ENCODE measurements at regions not wholly inside any gene's neighbourhood (a gene's known extent, or its start where the extent isn't known, plus 50 kb on each side); places are given as distances from the start of the nearest gene placed in this dataset.

- TF ChIP-seq, protein P1, sequence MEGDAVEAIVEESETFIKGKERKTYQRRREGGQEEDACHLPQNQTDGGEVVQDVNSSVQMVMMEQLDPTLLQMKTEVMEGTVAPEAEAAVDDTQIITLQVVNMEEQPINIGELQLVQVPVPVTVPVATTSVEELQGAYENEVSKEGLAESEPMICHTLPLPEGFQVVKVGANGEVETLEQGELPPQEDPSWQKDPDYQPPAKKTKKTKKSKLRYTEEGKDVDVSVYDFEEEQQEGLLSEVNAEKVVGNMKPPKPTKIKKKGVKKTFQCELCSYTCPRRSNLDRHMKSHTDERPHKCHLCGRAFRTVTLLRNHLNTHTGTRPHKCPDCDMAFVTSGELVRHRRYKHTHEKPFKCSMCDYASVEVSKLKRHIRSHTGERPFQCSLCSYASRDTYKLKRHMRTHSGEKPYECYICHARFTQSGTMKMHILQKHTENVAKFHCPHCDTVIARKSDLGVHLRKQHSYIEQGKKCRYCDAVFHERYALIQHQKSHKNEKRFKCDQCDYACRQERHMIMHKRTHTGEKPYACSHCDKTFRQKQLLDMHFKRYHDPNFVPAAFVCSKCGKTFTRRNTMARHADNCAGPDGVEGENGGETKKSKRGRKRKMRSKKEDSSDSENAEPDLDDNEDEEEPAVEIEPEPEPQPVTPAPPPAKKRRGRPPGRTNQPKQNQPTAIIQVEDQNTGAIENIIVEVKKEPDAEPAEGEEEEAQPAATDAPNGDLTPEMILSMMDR (conservative IDR thresholded peaks at IDR 0.05; ENCODE audit: low read depth, low read length), result no peak
- no peak for TF ChIP-seq EZH2 (IDR thresholded peaks at IDR 0.05; ENCODE audit: borderline replicate concordance, low read depth, low read length, poor library complexity, severe bottlenecking)
- no peak overlapping the region for H3K4me3 ChIP-seq (ENCODE audit: low read depth, low read length, poor library complexity, severe bottlenecking)
- peaks cover 10% of the 10 kb centered on the region for H3K4me1 ChIP-seq (ENCODE audit: insufficient read depth, low read length, poor library complexity, severe bottlenecking)
- no peaks in the 10 kb centered on the region for H3K36me3 ChIP-seq (ENCODE audit: insufficient read depth, low read length, poor library complexity, severe bottlenecking)
- intact Hi-C loops (cut with micrococcal nuclease; ENCODE audit: unreplicated experiment), result no loop called here
- no peak overlapping the region for H3K27ac ChIP-seq (ENCODE audit: low read depth, low read length, poor library complexity, severe bottlenecking)
- H3K27me3 ChIP-seq (replicated peaks; ENCODE audit: insufficient read depth, low read depth, low read length, poor library complexity), result no peaks in the 10 kb centered on the region
- no peak for DNase-seq (ENCODE audit: low spot score)
- POLR2A ChIA-PET (ENCODE audit: low non-redundant PET), result no interaction called here
- H3K9me3 ChIP-seq (ENCODE audit: low read depth, low read length, poor library complexity, severe bottlenecking), result no peaks in the 10 kb centered on the region
- BruUV-seq (replicated peaks), result no TSS peak
- CTCF ChIA-PET, result no interaction called here
These were observed 1073.3 kb upstream of the CDH2 start for GRCh38 chr18:29250259-29250658.

GRCh38 chr18:29248805-29249204 lies 1071.9 kb upstream of the CDH2 start:
- H3K9me3 ChIP-seq (ENCODE audit: low read depth, low read length, poor library complexity, severe bottlenecking), result no peaks in the 10 kb centered on the region
- H3K4me1 ChIP-seq (ENCODE audit: insufficient read depth, low read length, poor library complexity, severe bottlenecking), result peaks cover 10% of the 10 kb centered on the region
- no TSS peak for BruUV-seq (replicated peaks)
- H3K36me3 ChIP-seq (ENCODE audit: insufficient read depth, low read length, poor library complexity, severe bottlenecking), result no peaks in the 10 kb centered on the region
- no peak for DNase-seq (ENCODE audit: low spot score)
- intact Hi-C loops (cut with micrococcal nuclease; ENCODE audit: unreplicated experiment), result no loop called here
- H3K4me3 ChIP-seq (ENCODE audit: low read depth, low read length, poor library complexity, severe bottlenecking), result no peak overlapping the region
- H3K27ac ChIP-seq (ENCODE audit: low read depth, low read length, poor library complexity, severe bottlenecking), result no peak overlapping the region
- no peak for TF ChIP-seq EZH2 (IDR thresholded peaks at IDR 0.05; ENCODE audit: borderline replicate concordance, low read depth, low read length, poor library complexity, severe bottlenecking)
- TF ChIP-seq, protein P1 (conservative IDR thresholded peaks at IDR 0.05; ENCODE audit: low read depth, low read length), result no peak
- peaks cover 2% of the 10 kb centered on the region for H3K27me3 ChIP-seq (replicated peaks; ENCODE audit: insufficient read depth, low read depth, low read length, poor library complexity)
- CTCF ChIA-PET, result no interaction called here
- POLR2A ChIA-PET (ENCODE audit: low non-redundant PET), result no interaction called here

DNA sequence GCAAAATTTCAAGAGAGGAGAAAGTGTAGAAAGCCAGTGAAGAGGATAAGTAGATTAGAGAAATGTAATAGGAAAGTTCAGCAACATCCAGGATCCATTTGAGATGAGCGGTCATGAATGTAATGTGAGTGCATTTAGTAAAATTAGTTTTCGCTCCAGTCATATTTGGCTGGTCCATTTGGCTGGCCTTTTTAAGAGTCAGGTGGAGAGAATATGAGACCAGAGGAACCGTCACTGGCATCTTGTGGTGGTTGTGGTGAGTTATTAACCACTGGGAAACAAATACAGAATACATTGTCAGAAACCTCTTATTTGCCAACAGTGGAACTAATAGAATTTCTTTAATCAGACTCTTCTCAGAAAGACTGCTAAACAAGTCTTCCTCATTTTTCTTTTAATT lies 1064.3 kb upstream of the CDH2 start:
- intact Hi-C loops (cut with micrococcal nuclease; ENCODE audit: unreplicated experiment), result no loop called here
- no peak for TF ChIP-seq EZH2 (IDR thresholded peaks at IDR 0.05; ENCODE audit: borderline replicate concordance, low read depth, low read length, poor library complexity, severe bottlenecking)
- TF ChIP-seq, protein P1 (conservative IDR thresholded peaks at IDR 0.05; ENCODE audit: low read depth, low read length), result no peak
- ChIA-PET POLR2A (ENCODE audit: low non-redundant PET) (no interaction called here), CTCF (no interaction called here)
- Histone ChIP-seq H3K4me3 (ENCODE audit: low read depth, low read length, poor library complexity, severe bottlenecking) (no peak overlapping the region), H3K27me3 (replicated peaks; ENCODE audit: insufficient read depth, low read depth, low read length, poor library complexity) (peaks cover 2% of the 10 kb centered on the region), H3K4me1 (ENCODE audit: insufficient read depth, low read length, poor library complexity, severe bottlenecking) (no peaks in the 10 kb centered on the region), H3K27ac (ENCODE audit: low read depth, low read length, poor library complexity, severe bottlenecking) (no peak overlapping the region), H3K36me3 (ENCODE audit: insufficient read depth, low read length, poor library complexity, severe bottlenecking) (no peaks in the 10 kb centered on the region), H3K9me3 (ENCODE audit: low read depth, low read length, poor library complexity, severe bottlenecking) (peaks cover 4% of the 10 kb centered on the region)
- BruUV-seq (replicated peaks), result no TSS peak
- no peak for DNase-seq (ENCODE audit: low spot score)

Data from A673 (cell line).